SK-N-MC (cell line): ENCODE measurements at regions not wholly inside any gene's neighbourhood (a gene's known extent, or its start where the extent isn't known, plus 50 kb on each side); places are given as distances from the start of the nearest gene placed in this dataset.

Source experiments
- EZH2 ChIP-seq: fragments of 200-600 bp; sonication (generic); IDR thresholded peaks from one replicate; pipeline ENCODE4 v1.6.1; 2017; ENCODE audit warnings: antibody characterized with exemption
- POLR2AphosphoS5 ChIP-seq: IDR thresholded peaks from 2 replicates; pipeline ENCODE4 v1.6.1; 2012; ENCODE audit warnings: mild to moderate bottlenecking, low read depth, low read length, borderline replicate concordance

DNA sequence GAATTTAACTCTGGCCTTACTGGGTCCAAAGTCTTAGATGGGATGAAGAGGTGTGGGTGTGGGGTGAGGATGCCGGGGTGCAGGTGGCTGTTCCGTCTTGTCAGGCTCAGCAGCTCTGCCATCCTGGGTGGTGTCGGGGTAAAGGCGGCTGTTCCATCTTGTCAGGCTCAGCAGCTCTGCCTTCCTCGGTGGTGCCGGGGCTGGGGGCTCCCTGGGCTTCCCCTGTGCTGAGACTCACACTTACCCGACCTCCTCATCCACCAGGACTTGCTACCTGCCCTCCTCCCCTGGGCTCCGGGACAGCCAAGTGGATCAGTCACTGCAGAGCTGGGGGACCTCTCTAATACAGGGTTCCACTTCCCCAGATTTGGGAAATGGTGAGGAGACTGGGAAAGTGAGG lies 244.3 kb upstream of the SHH start:
- TF ChIP-seq POLR2AphosphoS5 (no peak), EZH2 (no peak)
